COLO668 (cell line): ENCODE measurements at regions not wholly inside any gene's neighbourhood (a gene's known extent, or its start where the extent isn't known, plus 50 kb on each side); places are given as distances from the start of the nearest gene placed in this dataset.

Experiments used
- DNase-seq: peaks from one replicate; lab custom pipeline; 2025; ENCODE audit not compliant: unreplicated experiment; lab: John Stamatoyannopoulos, UW

DNA sequence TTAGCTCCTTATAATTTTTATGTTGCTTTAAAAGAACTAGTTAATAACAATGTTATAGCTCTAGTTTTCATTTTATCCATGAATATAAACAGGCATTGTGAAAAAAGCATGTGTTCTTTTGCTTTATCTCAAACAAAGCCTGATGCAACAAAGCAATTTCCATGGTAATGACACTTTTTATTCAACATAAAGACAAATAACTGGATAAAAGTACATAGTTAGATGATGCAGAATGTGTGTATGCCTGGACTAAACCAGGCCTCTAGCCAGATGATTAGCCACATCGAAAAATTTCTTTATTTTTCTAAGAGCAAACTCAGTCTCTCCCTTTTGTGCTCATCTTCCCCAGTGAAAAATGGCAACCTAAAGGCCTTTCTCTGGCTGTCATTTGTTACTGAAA lies 125.6 kb upstream of the TARS1 start:
- DNase-seq: no peak

DNA sequence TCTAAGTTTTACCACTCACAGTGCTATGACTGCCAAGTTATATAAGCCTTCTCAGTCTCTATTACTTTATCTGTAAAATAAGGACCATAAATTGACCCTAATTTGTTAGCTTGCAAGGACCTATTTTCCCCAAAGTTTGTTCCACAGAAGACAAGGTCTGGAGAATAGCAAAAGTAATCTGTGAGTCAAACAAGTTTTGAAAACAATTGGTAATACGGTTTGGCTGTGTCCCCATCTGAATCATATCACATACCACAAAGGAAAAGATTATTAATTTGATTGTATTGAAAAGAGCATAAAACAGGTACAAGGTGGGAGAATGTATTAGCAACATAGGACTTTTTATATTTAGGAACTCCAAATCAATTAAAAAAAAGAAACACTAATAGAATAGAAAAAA lies 124.0 kb upstream of the TARS1 start:
- DNase-seq: no peak

DNA sequence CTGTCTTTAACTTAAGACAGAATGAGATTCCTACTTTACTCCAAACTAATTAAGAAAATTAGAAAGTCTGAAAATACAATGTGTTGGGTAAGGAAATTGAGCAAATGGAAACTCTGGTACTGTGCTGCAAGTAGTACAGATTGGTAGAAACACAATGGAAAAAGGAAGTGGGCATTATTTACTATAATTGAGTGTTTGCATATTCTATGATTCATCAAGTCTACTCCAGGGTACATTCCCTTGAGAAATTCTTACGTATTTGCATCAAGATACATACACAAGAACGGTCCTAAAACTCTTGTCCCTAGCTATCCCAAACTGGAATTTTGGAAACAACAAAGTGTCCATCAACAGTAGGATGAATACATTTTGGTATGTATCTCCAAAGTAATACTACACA lies 123.5 kb upstream of the TARS1 start:
- DNase-seq: no peak

DNA sequence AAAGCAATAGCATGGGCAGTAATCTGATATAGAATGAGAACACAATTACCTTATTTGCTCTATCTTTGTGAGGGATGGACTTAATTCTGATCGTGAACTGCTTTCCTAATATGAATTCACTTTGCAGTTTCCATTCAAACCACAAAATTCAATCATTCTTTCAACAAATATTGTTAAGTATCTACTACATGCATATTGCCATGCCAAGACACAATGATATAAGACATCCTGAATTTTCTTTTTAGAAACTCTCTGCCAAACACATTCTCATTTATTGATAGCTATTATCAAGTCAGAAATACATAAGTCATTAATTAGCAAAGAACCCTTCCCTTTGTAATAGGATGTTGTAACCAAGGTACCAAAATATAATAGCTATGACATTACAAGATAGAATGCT lies 121.6 kb upstream of the TARS1 start:
- DNase-seq: no peak

DNA sequence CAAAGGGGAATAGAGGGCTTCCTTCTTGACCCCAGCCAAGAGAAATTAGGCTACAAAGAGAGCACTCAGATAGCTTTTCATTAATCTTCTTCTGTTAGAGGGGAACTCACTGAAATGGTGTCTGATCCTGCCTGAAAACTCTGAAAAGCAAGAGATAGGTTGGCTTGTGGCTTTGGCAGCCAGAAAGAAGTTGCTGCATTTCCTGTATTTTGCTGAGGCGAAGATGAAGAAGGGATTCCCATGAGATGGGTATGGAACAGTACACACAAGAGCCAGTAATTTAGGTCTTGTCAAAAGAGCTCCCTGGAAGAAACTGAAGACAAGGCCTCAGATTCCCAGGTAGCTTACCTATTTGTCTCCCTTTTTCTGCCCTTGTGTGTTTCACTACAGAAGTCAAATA lies 120.9 kb upstream of the TARS1 start:
- no peak for DNase-seq

DNA sequence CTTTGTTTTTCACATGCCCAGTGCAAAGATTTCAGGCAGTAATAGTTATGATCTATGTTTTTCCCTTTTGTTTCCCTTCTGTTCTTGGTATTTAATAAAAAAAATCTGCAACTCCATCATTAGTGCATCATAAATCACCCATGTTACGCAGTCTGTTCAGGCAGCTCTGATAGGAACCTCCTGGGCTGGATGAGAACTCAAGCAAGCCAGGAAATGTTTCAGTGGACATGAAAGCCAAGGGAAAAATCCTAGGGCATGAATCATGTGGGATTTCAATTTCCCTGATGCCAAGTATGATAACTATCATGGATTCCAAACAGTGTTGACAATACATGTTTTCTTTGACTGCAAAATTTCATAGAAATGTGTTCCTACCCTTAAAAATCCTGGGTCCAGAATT lies 119.7 kb upstream of the TARS1 start:
- no peak for DNase-seq

DNA sequence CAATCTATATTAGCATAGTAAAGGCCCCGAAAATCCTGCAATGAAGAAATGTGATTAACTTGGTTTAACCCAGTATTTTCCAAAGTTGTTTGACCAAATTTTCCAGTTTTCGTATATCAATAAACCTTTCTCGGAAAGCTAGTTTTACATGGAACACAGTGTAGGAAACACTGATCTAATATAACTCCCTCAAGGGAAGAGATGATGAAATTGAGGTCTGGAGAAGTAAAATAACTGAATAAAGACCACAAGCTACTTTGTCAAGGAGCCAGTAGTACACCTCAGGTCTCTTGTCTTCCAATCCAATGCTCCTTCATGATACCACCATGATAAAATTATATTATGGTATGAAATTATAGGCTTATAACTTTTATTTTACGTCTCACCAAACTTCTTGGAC lies 118.1 kb upstream of the TARS1 start:
- DNase-seq: no peak

DNA sequence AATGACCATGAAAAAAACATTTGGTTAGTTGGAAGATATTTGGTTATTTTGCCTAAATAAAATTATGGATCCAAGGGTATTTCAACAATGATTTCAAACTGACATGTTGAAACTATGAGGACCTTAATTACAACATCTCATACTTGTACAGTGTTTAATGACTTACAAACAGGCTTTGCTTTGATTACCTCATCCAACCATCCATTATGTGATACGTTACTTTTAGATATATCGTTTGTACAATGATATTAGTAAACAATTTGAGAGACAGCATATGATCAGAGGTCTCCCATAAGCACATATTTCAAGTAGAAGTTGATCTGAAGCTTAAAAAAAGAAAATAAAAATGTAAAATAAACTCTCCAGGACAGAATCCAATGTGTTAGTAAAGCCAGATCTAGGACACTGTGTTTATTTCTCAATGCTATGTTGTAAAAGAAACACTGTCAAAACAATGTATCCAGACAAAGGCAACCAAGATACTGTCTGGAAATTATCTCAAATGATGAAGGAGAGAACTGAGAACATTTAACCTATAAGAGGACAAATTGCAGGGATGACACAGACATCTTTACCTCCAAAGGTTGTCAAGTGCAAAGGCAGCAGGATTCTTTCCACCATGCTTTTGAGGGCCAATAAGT lies 116.0 kb upstream of the TARS1 start:
- DNase-seq: no peak

DNA sequence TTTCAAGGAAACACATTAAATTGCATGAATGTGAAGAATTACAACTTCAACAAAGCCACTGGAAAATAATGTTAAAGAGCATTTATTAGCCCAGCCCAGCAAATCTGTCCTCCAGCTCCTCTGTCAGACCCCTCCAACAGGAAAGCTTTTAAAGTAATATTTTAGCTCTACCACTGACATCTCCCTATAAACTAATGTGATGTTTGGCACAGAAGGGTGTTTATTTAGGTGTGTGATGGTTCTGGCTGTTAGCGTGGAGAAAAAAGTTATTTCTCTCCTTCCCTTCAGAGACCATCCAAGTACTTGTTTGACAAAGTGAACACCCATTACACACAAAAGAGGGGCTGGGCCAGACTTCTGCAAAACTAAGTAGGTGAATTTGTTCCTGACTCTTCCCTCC lies 111.9 kb upstream of the TARS1 start:
- DNase-seq: no peak

DNA sequence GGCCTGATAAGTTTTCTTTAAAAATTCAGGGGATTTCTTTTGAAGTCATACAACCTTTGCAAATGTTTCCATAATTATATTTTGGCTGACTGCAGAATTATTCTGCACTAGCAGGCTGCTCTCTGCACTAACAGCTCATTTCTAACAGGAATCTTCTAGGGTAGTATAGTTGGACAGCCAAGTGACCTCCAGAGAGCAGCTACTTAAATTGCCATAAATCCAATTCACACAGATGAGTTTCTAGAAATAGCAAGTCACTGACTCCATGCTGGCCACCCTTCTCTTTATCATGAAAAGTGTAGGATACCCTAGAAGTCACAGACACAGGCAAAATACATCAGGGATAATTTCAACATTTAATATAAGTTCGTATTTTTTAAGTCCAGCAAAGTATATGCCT lies 110.9 kb upstream of the TARS1 start:
- DNase-seq: no peak

DNA sequence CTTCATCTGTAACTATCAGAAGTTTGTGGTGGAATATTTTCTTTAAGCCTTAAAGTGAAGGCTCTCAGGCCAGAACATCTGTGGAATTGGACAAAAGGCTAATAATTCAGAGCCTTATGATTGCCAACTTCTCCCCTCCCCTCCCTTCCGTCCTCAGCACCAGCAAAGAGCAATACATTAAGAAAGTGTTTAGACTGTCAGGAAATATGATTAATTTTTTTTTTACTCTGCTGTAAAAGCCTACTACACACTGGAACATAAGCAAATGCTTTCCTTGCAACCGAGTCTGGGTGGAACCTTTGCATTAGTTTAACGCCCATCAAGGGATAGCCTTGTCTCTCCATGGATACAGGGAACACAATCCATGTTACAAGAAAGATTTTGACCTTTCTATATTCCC lies 110.3 kb upstream of the TARS1 start:
- DNase-seq: no peak

DNA sequence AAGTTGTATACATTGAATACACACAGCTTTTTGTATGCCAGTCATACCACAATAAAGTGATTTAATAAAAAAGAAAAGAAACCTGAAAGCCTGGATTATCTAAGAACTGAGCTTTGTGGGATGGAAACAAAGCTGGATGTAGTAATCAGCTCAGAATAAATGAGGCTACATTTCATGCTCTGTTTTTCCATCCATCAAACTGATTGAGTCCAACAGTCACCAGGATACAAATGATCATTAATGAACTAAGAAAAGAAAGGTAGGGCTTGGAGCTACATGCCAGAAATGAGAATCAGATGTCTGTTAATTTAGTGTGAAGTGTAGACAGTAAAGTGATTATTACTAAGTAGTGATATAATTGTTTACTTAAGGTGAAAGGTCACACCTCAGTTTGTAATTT lies 109.8 kb upstream of the TARS1 start:
- DNase-seq: no peak

DNA sequence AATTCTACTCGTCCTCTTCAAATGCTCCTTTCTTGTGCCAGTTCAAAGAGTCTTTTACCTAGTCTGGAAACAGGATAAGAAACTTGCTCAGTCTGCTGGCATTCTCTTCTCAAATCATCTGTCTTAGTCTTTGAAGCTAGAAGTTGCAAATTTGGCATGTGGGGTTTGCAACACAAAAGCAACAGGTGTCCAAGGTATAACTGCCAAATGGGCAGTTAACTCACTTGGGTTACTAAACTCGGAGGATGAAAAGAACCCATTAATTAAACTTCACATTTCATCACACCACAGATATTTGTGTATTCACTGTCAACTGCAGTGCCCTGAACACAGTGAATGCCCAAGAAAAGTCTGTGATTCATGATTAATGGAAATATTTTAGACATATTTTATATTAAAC lies 108.0 kb upstream of the TARS1 start:
- no peak for DNase-seq

DNA sequence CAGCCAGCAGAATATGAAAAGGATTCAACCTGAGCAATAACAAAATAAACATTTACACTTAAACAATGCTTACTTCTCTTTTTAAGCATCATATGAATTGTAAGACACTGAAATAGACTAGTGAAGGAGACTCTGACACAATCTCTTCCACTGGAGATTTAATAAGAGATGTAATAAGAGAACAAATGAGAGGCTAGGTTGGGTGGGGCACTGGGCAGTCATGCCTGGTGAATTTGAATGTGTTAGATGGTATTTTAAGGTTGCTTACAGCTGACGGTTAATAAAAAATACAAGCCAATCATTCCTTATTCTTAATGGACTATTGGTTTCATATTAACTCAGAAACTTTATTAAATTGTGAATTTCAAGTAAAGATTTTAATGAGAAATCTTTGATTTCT lies 105.9 kb upstream of the TARS1 start:
- no peak for DNase-seq

DNA sequence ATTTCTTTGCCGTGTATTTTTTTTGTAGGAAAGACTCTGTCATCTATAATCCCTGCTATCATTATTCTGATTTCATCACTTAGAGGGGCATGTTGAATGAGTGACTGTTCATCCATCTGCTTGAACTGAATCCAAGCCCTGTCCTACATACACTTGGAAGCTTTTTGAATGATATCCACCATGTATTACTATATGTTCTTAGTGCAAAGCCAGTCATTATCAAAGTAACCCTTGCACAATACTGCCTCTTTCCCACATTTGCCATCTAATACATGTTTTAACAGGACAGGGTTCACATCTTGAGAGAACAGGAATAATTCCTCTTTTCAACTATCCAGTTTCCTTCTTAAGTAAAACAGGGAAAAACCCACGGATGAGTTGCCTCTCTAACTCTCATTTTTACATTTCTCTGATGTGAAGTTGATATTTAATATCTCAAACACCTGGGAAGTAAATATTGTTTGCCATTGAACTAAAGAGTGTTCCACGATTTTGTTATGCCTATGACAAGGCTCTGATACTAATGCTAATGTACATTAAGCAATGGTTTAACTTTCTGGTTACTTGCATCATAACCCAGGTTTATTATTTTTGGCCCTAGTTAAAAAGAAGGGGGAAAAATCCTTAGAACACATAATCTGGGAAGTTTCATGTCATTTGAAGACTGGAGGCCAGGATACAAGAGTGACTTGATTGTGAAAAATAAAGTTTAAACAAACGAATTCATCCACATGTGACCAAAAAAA lies 103.7 kb upstream of the TARS1 start:
- DNase-seq: no peak

DNA sequence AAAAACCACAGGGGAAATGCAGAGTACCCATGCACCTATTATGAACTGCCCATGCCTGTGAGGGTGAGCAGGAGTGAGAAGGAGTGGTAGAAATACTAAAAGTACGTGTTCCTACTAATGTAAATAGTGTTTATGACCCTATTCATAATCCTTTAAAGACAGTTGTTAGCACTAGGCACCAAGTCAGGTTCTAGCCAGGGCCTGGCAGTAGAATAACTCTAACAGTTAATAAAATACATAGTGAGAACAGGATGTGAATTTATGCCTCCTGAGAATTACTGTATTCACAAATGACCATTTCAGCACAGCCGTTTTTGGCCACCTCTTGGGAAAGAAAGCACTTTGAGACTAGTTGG lies 103.2 kb upstream of the TARS1 start:
- no peak for DNase-seq

DNA sequence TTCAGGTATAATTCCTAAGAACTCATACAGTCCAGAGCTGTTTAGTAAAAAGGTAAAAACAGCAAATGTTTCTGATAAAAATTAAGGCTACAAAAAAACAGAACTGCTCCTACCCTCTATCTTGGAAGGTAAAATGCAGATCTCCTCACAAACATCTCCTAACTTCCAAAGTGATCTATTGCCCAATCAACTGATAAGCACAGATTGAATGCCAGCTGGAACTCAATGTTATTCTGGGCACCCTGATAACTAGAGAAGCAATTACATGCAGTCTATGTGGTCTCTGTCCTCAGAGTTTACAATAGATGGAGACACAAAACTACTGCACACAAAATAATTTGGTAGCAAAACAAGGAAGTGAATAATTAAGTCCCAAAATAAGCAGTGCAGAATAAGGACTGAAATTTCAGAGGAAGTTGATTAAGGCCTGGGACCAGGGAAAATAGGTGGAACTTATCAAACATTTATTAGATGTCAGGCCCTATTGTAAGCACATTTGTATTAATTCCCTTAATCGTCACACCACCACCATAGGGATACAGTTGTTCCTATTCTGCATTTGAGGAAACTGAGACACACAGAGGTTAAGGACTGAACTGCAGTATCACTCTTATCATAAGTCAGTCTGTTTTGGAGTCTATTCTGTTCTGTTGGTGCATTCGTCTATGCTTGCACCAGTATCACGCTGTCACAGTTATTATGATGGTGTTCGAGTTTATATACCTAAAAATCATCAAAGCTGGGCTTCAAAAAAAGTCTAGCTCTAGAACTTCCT lies 102.2 kb upstream of the TARS1 start:
- DNase-seq: no peak

DNA sequence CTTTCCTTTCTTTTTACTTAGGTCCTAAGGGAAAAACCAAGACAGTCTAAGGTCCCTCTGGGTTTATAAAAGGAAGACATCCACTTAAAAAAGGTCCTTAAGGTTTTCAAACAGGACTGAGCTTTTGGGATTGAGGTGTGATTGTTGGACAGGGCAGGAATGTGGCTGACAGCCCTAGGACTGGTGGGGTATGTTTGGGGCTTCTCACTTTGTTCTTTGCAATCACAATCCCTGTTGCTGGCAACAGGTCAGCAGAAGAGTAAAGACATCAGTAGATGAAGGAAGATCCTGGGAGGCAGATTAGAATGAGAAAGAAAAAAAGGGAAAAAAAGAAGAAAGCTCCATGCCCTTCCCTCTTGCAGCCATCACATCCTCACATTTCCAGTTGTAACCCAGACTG lies 101.4 kb upstream of the TARS1 start:
- no peak for DNase-seq

DNA sequence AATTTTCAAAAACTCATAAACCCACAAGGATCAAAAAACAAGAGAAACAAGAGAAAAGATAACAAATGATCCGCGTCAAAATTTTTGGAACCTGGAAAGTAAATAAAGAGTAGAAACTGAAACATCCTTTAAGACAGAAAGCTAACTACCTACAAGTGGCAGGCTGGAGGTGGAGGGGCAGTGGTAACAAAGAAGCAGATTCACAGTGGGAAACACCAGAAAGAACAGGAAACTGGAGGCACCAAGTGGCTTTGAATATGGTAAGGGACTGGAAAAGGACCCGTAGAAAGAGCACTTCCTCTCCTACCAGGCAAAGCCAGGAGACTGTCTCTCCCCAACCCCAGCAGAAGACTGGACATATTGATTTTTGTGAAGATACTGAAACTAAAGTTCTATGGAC lies 100.6 kb upstream of the TARS1 start:
- no peak for DNase-seq

DNA sequence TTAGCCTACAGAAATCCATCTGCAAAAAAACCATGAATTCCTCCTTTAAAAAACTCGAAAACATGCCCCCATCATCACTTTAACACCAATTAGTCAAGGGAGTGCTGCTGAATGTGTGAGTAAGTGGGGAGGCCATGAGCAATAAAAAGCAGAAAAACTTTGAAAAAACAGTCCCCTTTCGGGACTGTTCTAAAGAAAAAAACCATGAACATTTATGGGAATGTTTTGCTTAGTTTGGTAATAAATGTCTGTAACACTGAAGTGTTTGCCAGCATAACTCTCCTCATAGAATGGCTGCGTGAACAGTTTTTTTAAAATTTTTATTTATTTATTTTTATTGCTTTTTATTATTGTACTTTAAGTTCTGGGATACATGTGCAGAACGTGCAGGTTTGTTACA lies 99.4 kb upstream of the TARS1 start:
- DNase-seq: no peak

DNA sequence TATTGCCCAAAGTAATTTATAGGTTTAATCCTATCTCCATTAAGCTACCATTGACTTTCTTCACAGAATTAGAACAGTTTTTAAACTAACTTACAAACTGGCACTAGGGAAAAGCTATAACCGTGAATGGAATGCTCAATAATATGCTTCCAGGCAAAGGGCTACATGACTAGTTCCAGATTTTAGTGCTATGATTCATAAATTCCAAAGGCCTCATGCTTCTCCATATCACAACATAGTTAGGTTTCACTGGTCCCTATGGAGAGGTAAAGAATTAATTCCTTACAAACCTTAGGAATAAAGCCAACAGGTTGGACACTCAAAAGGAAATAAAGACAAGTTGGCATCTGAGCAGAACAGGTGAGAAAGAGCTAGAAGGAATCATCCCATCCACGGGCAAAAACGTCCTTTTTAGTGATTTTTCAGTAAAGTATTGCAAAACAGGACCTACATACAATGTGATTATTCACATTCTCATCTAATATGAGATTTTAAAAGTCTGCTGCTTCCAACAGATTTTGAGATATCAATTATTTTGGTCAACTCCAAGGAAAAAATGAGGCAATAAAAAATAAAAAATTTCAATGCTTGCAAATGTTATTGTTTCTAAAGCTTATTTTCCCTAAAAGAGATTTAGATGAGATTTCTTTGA lies 97.0 kb upstream of the TARS1 start:
- DNase-seq: no peak

DNA sequence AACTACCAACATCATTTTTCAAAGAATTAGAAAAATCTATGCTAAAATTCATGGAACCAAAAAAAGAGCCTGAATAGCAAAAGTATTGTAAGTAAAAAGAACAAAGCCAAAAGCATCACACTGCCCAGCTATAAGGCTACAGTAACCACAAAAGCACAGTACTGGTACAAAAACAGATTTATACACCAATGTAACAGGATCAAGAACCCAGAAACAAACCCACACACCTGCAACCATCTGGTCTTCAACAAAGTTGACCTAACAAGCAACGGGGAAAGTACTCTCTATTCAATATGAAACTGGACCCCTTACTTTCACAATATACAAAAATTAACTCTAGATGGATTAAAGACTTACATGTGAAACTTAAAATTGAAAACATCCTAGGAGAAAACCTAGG lies 94.2 kb upstream of the TARS1 start:
- DNase-seq: no peak
